ENCODE measurements at regions not wholly inside any gene's neighbourhood (a gene's known extent, or its start where the extent isn't known, plus 50 kb on each side); places are given as distances from the start of the nearest gene placed in this dataset.

DNA sequence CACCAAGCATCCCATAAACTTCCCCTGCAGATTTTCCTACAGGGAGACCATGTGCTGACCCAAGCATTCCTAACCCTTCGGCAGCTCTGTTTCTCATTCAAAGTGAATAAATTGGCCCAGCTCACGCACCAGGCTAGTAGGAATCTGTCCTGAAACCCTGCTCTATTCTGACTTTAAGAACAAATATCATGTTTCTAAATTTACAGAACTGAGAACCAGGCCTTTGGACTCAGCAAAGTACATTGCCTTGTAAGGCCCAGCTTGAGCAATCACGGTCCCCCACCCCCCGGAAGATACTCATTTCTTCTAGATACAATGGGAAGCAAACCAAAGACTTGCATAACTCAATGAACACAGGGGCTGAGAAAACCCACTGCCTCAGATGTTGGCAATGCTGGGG, 160.1 kb upstream of the NFIA start:
- H3K27me3 Mint-ChIP-seq, result no peaks in the 10 kb centered on the region
- H3K27ac ChIP-seq (ENCODE audit: low read length), result no peak overlapping the region
- no peak for DNase-seq
- no peaks in the 10 kb centered on the region for H3K36me3 ChIP-seq (ENCODE audit: control insufficient read depth in 2 of 2, extremely low read depth in 1 of 2, insufficient read depth in 1 of 2, low read length in 1 of 2)
- no peak for ATAC-seq (replicated peaks in 1 of 4)
- no peaks in the 10 kb centered on the region for H3K9me3 Mint-ChIP-seq
- H3K4me1 ChIP-seq (ENCODE audit: control insufficient read depth in 1 of 2, extremely low read depth in 1 of 2, insufficient read depth in 2 of 2, low read length in 2 of 2), result no peaks in the 10 kb centered on the region
- H3K4me3 ChIP-seq (ENCODE audit: control insufficient read depth in 1 of 2, extremely low read depth in 1 of 2, low read length in 1 of 2), result no peak overlapping the region
- ChIA-PET POLR2A (no interaction called here), CTCF (no interaction called here)
- WGBS (ENCODE audit: insufficient coverage), result 90% methylated on average over 4 of the region's 4 CpGs
- no peaks in the 10 kb centered on the region for H3K27me3 ChIP-seq (replicated peaks in 1 of 2; ENCODE audit: control insufficient read depth in 2 of 2, extremely low read depth in 1 of 2, insufficient read depth in 2 of 2, low read length in 1 of 2)
- H3K27ac Mint-ChIP-seq, result no peak overlapping the region
- no peaks in the 10 kb centered on the region for H3K4me1 Mint-ChIP-seq
- no peak overlapping the region for H3K4me3 Mint-ChIP-seq
- no peaks in the 10 kb centered on the region for H3K36me3 Mint-ChIP-seq
- H3K9me3 ChIP-seq, result no peaks in the 10 kb centered on the region

DNA sequence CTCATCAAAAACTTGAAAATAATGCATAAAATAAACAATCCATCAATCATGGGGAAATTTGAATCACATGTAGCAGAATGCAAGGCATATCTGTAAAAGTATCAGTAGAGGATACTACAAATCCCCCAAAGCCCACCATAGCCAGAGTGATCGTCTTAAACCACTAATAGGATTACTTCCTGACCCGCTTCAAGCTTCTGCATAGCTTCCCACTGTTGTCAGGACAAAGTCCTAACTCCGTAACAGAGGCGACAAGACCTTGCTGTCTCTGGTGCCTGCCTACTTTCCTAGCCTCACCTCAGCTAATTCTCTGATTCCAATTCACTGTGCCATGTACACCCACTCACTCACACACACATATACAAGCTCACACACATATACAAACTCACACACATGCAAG, 161.2 kb upstream of the NFIA start:
- CTCF ChIA-PET, result no interaction called here
- H3K27me3 ChIP-seq (replicated peaks in 1 of 2; ENCODE audit: control insufficient read depth in 2 of 2, extremely low read depth in 1 of 2, insufficient read depth in 2 of 2, low read length in 1 of 2), result peaks cover 0 to 3% of the 10 kb centered on the region in 2 experiments
- H3K27ac Mint-ChIP-seq, result no peak overlapping the region
- WGBS (ENCODE audit: insufficient coverage), result 87% methylated on average over 4 of the region's 4 CpGs
- no peaks in the 10 kb centered on the region for H3K9me3 Mint-ChIP-seq
- H3K4me1 ChIP-seq (ENCODE audit: control insufficient read depth in 1 of 2, extremely low read depth in 1 of 2, insufficient read depth in 2 of 2, low read length in 2 of 2), result no peaks in the 10 kb centered on the region
- POLR2A ChIA-PET, result no interaction called here
- H3K27ac ChIP-seq (ENCODE audit: low read length), result no peak overlapping the region
- no peak overlapping the region for H3K4me3 ChIP-seq (ENCODE audit: control insufficient read depth in 1 of 2, extremely low read depth in 1 of 2, low read length in 1 of 2)
- H3K27me3 Mint-ChIP-seq, result peaks cover 0 to 5% of the 10 kb centered on the region in 2 donors
- H3K4me1 Mint-ChIP-seq, result no peaks in the 10 kb centered on the region
- DNase-seq (no peak), ATAC-seq (replicated peaks in 1 of 4) (no peak)
- no peaks in the 10 kb centered on the region for H3K36me3 ChIP-seq (ENCODE audit: control insufficient read depth in 2 of 2, extremely low read depth in 1 of 2, insufficient read depth in 1 of 2, low read length in 1 of 2)
- H3K36me3 Mint-ChIP-seq, result no peaks in the 10 kb centered on the region
- H3K4me3 Mint-ChIP-seq, result no peak overlapping the region
- no peaks in the 10 kb centered on the region for H3K9me3 ChIP-seq

DNA sequence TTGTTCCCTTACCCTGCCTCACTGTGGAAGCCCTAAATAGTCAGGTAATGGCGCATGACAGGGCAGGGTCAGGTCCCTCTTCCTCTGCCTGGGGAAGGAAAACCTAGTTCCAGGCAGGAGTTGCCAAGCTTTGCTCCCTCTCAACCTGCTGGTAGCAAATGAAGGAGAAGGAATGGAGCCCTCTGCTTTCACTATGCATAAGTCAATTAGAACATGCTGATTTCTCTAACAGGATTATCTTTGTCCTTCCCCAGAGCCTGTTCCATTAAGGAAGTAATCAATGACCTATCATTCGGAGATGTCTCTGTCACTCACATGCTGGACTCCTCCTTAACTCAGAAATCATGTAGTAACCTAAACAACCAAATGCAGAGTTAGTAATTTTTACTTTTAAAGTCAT, 161.8 kb upstream of the NFIA start:
- POLR2A ChIA-PET, result no interaction called here
- H3K4me1 ChIP-seq (ENCODE audit: control insufficient read depth in 1 of 2, extremely low read depth in 1 of 2, insufficient read depth in 2 of 2, low read length in 2 of 2), result no peaks in the 10 kb centered on the region
- H3K9me3 ChIP-seq, result no peaks in the 10 kb centered on the region
- ATAC-seq (replicated peaks in 1 of 4) (no peak), DNase-seq (no peak)
- H3K4me3 Mint-ChIP-seq, result no peak overlapping the region
- no peak overlapping the region for H3K27ac Mint-ChIP-seq
- H3K27me3 ChIP-seq (replicated peaks in 1 of 2; ENCODE audit: control insufficient read depth in 2 of 2, extremely low read depth in 1 of 2, insufficient read depth in 2 of 2, low read length in 1 of 2), result peaks cover 0 to 3% of the 10 kb centered on the region in 2 experiments
- H3K27ac ChIP-seq (ENCODE audit: low read length), result no peak overlapping the region
- H3K4me3 ChIP-seq (ENCODE audit: control insufficient read depth in 1 of 2, extremely low read depth in 1 of 2, low read length in 1 of 2), result no peak overlapping the region
- H3K9me3 Mint-ChIP-seq, result no peaks in the 10 kb centered on the region
- CTCF ChIA-PET, result interaction anchor here in 1 of 2 donors (0.6 kb wide), 1 partner anchor 1005 kb away, joined by 6 read pairs; no protein-coding TSS in a partner anchor
- H3K36me3 ChIP-seq (ENCODE audit: control insufficient read depth in 2 of 2, extremely low read depth in 1 of 2, insufficient read depth in 1 of 2, low read length in 1 of 2), result no peaks in the 10 kb centered on the region
- peaks cover 0 to 6% of the 10 kb centered on the region in 2 donors for H3K27me3 Mint-ChIP-seq
- no peaks in the 10 kb centered on the region for H3K4me1 Mint-ChIP-seq
- WGBS (ENCODE audit: insufficient coverage), result no CpG with 5 or more reads among the region's 2 CpGs
- H3K36me3 Mint-ChIP-seq, result no peaks in the 10 kb centered on the region

DNA sequence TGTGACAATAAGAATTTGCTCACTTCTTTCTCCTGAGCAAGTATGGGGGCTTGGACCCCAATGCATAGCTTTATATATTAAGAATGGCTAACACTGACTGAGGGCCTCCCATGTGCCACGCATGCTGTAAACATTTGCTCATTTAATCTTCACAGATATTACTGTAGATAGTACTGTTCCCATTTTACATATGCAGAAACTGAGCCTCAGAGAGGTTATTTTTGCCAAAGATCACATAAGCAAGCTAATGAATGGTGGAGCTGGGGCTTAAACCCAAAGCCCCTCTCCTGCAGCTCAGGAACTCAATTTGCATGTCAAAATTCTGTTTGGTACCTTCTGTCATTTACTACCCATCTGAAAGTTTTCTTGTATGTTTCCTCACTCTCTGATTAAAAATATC, 163.5 kb upstream of the NFIA start:
- no CpG with 5 or more reads among the region's 1 CpG for WGBS (ENCODE audit: insufficient coverage)
- H3K4me3 Mint-ChIP-seq, result no peak overlapping the region

GRCh38 chr1:60916906-60917305, 165.5 kb upstream of the NFIA start:
- ATAC-seq (replicated peaks in 1 of 4) (no peak), DNase-seq (no peak)
- H3K9me3 ChIP-seq, result no peaks in the 10 kb centered on the region
- Mint-ChIP-seq H3K27ac (no peak overlapping the region), H3K9me3 (no peaks in the 10 kb centered on the region), H3K36me3 (no peaks in the 10 kb centered on the region), H3K27me3 (peaks cover 3 to 11% of the 10 kb centered on the region in 2 donors), H3K4me1 (no peaks in the 10 kb centered on the region), H3K4me3 (no peak overlapping the region)
- WGBS (ENCODE audit: insufficient coverage), result 78% methylated on average over 8 of the region's 9 CpGs
- no peak overlapping the region for H3K27ac ChIP-seq (ENCODE audit: low read length)
- H3K36me3 ChIP-seq (ENCODE audit: control insufficient read depth in 2 of 2, extremely low read depth in 1 of 2, insufficient read depth in 1 of 2, low read length in 1 of 2), result no peaks in the 10 kb centered on the region
- H3K4me1 ChIP-seq (ENCODE audit: control insufficient read depth in 1 of 2, extremely low read depth in 1 of 2, insufficient read depth in 2 of 2, low read length in 2 of 2), result no peaks in the 10 kb centered on the region
- POLR2A ChIA-PET, result no interaction called here
- no peak overlapping the region for H3K4me3 ChIP-seq (ENCODE audit: control insufficient read depth in 1 of 2, extremely low read depth in 1 of 2, low read length in 1 of 2)
- CTCF ChIA-PET, result no interaction called here
- peaks cover 0 to 3% of the 10 kb centered on the region in 2 experiments for H3K27me3 ChIP-seq (replicated peaks in 1 of 2; ENCODE audit: control insufficient read depth in 2 of 2, extremely low read depth in 1 of 2, insufficient read depth in 2 of 2, low read length in 1 of 2)

More for the DNA sequence above, 163.5 kb upstream of the NFIA start:
- ATAC-seq (replicated peaks in 1 of 4) (no peak), DNase-seq (no peak)
- Mint-ChIP-seq H3K4me1 (no peaks in the 10 kb centered on the region), H3K9me3 (no peaks in the 10 kb centered on the region), H3K27ac (no peak overlapping the region), H3K36me3 (no peaks in the 10 kb centered on the region), H3K27me3 (peaks cover 0 to 6% of the 10 kb centered on the region in 2 donors)
- Histone ChIP-seq H3K36me3 (ENCODE audit: control insufficient read depth in 2 of 2, extremely low read depth in 1 of 2, insufficient read depth in 1 of 2, low read length in 1 of 2) (no peaks in the 10 kb centered on the region), H3K9me3 (no peaks in the 10 kb centered on the region), H3K27ac (ENCODE audit: low read length) (no peak overlapping the region), H3K4me1 (ENCODE audit: control insufficient read depth in 1 of 2, extremely low read depth in 1 of 2, insufficient read depth in 2 of 2, low read length in 2 of 2) (no peaks in the 10 kb centered on the region), H3K4me3 (ENCODE audit: control insufficient read depth in 1 of 2, extremely low read depth in 1 of 2, low read length in 1 of 2) (no peak overlapping the region), H3K27me3 (replicated peaks in 1 of 2; ENCODE audit: control insufficient read depth in 2 of 2, extremely low read depth in 1 of 2, insufficient read depth in 2 of 2, low read length in 1 of 2) (peaks cover 0 to 3% of the 10 kb centered on the region in 2 experiments)
- ChIA-PET CTCF (no interaction called here), POLR2A (no interaction called here)

- no peak for ATAC-seq (replicated peaks in 1 of 4)
- no peak overlapping the region for H3K4me3 Mint-ChIP-seq
- CTCF ChIA-PET, result interaction anchor here in 1 of 2 donors (0.7 kb wide), 1 partner anchor 1095 kb away, joined by 4 read pairs; no protein-coding TSS in a partner anchor
- Histone ChIP-seq H3K27me3 (replicated peaks in 1 of 2; ENCODE audit: control insufficient read depth in 2 of 2, extremely low read depth in 1 of 2, insufficient read depth in 2 of 2, low read length in 1 of 2) (peaks cover 0 to 3% of the 10 kb centered on the region in 2 experiments), H3K36me3 (ENCODE audit: control insufficient read depth in 2 of 2, extremely low read depth in 1 of 2, insufficient read depth in 1 of 2, low read length in 1 of 2) (no peaks in the 10 kb centered on the region), H3K4me3 (ENCODE audit: control insufficient read depth in 1 of 2, extremely low read depth in 1 of 2, low read length in 1 of 2) (no peak overlapping the region), H3K9me3 (no peaks in the 10 kb centered on the region), H3K4me1 (ENCODE audit: control insufficient read depth in 1 of 2, extremely low read depth in 1 of 2, insufficient read depth in 2 of 2, low read length in 2 of 2) (no peaks in the 10 kb centered on the region), H3K27ac (ENCODE audit: low read length) (no peak overlapping the region)
- no peak overlapping the region for H3K27ac Mint-ChIP-seq
- no peaks in the 10 kb centered on the region for H3K9me3 Mint-ChIP-seq
- H3K27me3 Mint-ChIP-seq, result peaks cover 3 to 11% of the 10 kb centered on the region in 2 donors
- DNase-seq, result no peak
- H3K4me1 Mint-ChIP-seq, result no peaks in the 10 kb centered on the region
- POLR2A ChIA-PET, result no interaction called here
- H3K36me3 Mint-ChIP-seq, result no peaks in the 10 kb centered on the region
These were observed 166.2 kb upstream of the NFIA start for GRCh38 chr1:60916199-60916598.

GRCh38 chr1:60915441-60915840, 166.9 kb upstream of the NFIA start:
- Mint-ChIP-seq H3K27ac (no peak overlapping the region), H3K4me3 (no peak overlapping the region)

More at GRCh38 chr1:60915441-60915840, 166.9 kb upstream of the NFIA start:
- ChIA-PET CTCF (interaction anchor here in 1 of 2 donors (0.7 kb wide), 1 partner anchor 1095 kb away, joined by 4 read pairs; no protein-coding TSS in a partner anchor), POLR2A (no interaction called here)
- Mint-ChIP-seq H3K9me3 (no peaks in the 10 kb centered on the region), H3K27me3 (peaks cover 3 to 11% of the 10 kb centered on the region in 2 donors), H3K4me1 (no peaks in the 10 kb centered on the region), H3K36me3 (no peaks in the 10 kb centered on the region)
- H3K9me3 ChIP-seq, result no peaks in the 10 kb centered on the region
- H3K4me3 ChIP-seq (ENCODE audit: control insufficient read depth in 1 of 2, extremely low read depth in 1 of 2, low read length in 1 of 2), result no peak overlapping the region
- WGBS (ENCODE audit: insufficient coverage), result 81% methylated on average over 2 of the region's 6 CpGs
- H3K36me3 ChIP-seq (ENCODE audit: control insufficient read depth in 2 of 2, extremely low read depth in 1 of 2, insufficient read depth in 1 of 2, low read length in 1 of 2), result no peaks in the 10 kb centered on the region
- peaks cover 0 to 3% of the 10 kb centered on the region in 2 experiments for H3K27me3 ChIP-seq (replicated peaks in 1 of 2; ENCODE audit: control insufficient read depth in 2 of 2, extremely low read depth in 1 of 2, insufficient read depth in 2 of 2, low read length in 1 of 2)
- DNase-seq (no peak), ATAC-seq (replicated peaks in 1 of 4) (no peak)
- H3K27ac ChIP-seq (ENCODE audit: low read length), result no peak overlapping the region
- no peaks in the 10 kb centered on the region for H3K4me1 ChIP-seq (ENCODE audit: control insufficient read depth in 1 of 2, extremely low read depth in 1 of 2, insufficient read depth in 2 of 2, low read length in 2 of 2)
